OCI-LY1 (cell line): ENCODE measurements at regions not wholly inside any gene's neighbourhood (a gene's known extent, or its start where the extent isn't known, plus 50 kb on each side); places are given as distances from the start of the nearest gene placed in this dataset.

ENCODE experiments used
- CTCF ChIP-seq: fragments of 200-600 bp; sonication (generic), shearing (Covaris generic); IDR thresholded peaks from 2 replicates; pipeline ENCODE4 v1.5.1; 2017; ENCODE audit warnings: mild to moderate bottlenecking, antibody characterized with exemption, low read length, moderate library complexity, mixed read lengths
- EZH2 ChIP-seq: fragments of 200-600 bp; sonication (generic), shearing (Covaris generic); IDR thresholded peaks from 2 replicates; pipeline ENCODE4 v1.8.0; 2017; ENCODE audit warnings: borderline replicate concordance, mixed run types, mild to moderate bottlenecking, antibody characterized with exemption, low read length, moderate library complexity, mixed read lengths

- TF ChIP-seq EZH2 (no peak), CTCF (no peak)
Observed at GRCh38 chr14:87045246-87045645, 947.7 kb downstream of the GALC start.
